ENCODE measurements at regions not wholly inside any gene's neighbourhood (a gene's known extent, or its start where the extent isn't known, plus 50 kb on each side); places are given as distances from the start of the nearest gene placed in this dataset.
"Not testable (repeated sequence)": the region's sequence is repeated elsewhere in the genome, so short reads cannot be mapped to it uniquely, and the experiment has no call there.

GRCh38 chr3:39558775-39559306, 91.4 kb downstream of the MOBP start:
- no peak for DNase-seq

- no peak for DNase-seq
These were observed 92.1 kb downstream of the MOBP start for GRCh38 chr3:39559543-39559942.

DNA sequence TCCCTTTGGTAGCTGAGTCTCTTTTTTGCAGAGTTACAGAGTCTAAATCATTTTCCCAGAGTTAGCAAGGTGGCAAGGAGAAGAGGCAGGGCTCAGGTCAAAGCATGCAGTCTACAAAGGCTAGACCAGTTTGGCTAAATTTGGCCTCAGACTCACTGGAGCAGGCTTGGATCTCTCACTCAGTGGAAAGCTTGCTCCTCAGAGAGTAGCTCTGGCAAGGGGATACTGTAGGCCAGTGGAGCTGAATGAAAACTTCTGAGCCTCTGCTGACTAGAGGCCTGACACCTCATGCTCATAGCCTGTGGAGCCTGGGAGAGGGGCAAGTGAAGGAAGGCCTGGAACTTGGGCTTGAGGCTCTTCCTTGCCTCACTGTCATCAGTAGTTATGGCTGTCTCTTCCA, 101.0 kb downstream of the MOBP start:
- DNase-seq = no peak

- no peak for DNase-seq
These were observed 101.6 kb downstream of the MOBP start for GRCh38 chr3:39569095-39569494.

DNA sequence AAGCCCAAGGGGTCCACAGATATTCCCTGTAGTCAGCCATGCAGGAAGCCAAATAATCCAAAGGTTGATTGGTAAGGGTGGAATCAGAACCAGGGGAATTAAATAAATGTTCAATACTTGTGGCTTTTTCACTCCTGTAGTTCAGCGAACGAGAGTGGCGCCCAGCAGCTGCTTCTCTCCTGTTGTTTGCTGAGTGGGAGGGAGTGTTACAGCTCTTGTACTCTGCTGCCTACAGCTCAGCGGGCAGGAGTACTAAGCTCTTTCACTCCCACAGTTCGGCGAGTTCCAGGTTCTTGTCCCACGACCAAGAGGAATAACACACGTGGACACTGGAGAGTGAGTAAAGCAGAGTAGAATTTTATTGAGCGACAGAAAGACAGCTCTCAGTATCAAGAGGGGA, 105.9 kb downstream of the MOBP start:
- DNase-seq = no peak

DNA sequence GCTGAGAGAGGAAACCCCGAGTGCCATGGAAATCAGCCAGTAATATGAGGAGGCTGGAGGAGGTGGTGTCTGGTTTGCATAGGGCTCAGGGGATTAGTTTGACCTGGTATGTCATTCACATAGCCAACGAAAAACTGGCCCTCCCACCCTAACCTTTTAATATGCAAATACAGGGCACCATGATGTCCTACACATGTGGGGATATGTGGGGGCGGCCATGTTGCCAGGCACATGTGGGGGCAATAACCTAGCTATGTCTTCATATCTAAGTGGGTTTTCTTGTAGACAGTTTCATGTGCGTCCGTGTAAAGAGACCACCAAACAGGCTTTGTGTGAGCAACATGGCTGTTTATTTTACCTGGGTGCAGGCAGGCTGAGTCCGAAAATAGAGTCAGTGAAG, 110.1 kb downstream of the MOBP start:
- DNase-seq = no peak

DNA sequence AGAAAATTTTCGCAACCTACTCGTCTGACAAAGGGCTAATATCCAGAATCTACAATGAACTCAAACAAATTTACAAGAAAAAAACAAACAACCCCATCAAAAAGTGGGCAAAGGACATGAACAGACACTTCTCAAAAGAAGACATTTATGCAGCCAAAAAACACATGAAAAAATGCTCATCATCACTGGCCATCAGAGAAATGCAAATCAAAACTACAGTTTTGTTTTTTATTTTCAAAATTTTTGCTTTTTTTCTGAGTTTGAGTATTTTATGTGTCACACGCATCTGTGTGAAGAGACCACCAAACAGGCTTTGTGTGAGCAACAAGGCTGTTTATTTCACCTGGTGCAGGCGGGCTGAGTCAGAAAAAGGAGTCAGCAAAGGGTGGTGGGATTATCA, 118.7 kb downstream of the MOBP start:
- DNase-seq = not testable (repeated sequence)

GRCh38 chr3:39587113-39587512, 119.6 kb downstream of the MOBP start:
- DNase-seq = no peak

DNA sequence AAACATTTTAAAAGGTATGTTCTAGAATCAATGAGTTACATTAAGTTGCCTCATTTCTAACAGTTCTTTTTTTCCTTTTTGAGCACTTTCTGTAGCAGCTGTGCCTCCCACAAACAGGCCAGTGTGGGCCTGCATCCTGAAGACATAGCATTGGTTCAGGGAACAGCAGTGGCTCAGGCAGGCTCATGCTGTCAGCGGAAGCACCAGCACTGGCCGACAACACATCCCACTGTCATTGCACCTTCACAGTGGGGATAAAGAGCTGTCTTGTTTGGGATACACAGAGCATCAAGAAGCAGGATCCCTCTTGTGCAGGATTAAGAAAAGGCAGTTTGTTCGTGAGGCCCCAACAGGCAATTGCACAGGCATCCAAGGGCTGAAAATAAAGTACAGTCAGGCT, 123.3 kb downstream of the MOBP start:
- no peak for DNase-seq

GRCh38 chr3:39592311-39593050, 125.0 kb downstream of the MOBP start:
- DNase-seq = no peak

GRCh38 chr3:39593341-39593740, 125.9 kb downstream of the MOBP start:
- no peak for DNase-seq

DNA sequence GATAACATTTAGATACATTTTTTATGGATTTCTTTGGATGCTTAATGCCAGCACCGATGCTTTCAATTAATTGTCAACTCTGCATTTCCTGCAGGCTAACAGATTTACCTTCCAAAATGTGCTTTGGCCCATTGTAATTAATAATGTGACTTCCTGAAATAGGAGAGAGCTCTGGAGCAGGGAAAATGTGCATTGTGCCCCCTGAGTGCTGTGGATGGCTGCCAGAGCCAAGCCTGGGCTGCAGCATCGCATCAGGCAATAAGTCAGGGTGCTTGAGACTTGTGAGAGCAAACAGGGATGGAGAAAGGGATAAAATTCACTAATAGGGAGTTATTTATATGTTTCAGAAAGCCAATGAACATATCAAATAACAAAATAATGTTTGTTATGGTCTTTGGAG, 133.8 kb downstream of the MOBP start:
- no peak for DNase-seq

GRCh38 chr3:39605837-39606236, 138.4 kb downstream of the MOBP start:
- no peak for DNase-seq

DNA sequence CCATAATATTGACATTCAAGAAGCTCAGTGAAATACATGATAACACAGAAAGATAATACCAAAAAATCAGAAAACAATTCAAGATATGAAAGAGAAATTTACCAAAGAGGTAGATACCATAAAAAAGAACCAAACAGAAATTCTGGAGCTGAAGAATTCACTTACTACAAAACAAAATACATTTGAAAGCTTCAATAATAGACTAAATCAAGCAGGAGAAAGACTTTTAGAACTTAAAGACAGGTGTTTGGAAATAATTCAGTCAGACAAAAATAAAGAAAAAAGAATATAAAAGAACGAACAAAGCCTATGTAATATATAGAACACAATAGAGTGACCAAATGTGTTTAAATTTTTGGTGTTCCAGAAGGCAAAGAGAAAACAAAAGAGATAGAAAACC, 158.7 kb downstream of the MOBP start:
- no peak for DNase-seq

GRCh38 chr3:39631136-39631535, 163.7 kb downstream of the MOBP start:
- no peak for DNase-seq

- no peak for DNase-seq
These were observed 170.3 kb downstream of the MOBP start for GRCh38 chr3:39637807-39638206.

- DNase-seq = no peak
These were observed 170.8 kb downstream of the MOBP start for GRCh38 chr3:39638301-39638700.

GRCh38 chr3:39639344-39640236, 169.8 kb upstream of the MYRIP start:
- peak; percentile 3 to 19 for DNase-seq

GRCh38 chr3:39641274-39641673, 168.1 kb upstream of the MYRIP start:
- no peak for DNase-seq

DNA sequence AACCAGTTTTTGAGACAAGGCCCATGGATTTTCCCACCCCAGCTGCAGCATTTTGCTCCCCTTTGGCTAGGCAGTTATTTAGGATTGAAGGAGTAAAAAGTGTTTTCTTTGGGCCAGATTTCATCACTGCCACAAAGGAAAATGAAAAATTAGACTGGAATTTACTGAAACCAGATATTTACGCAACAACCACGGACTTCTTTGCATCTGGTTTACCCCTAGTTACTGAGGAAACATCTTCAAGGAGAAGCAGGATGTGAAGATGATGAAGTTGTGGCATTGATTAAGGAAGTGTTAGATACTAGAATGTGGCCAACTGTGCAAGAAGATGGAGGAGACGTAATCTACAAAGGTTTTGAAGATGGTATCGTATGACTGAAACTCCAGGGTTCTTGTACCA, 165.2 kb upstream of the MYRIP start:
- DNase-seq = no peak

DNA sequence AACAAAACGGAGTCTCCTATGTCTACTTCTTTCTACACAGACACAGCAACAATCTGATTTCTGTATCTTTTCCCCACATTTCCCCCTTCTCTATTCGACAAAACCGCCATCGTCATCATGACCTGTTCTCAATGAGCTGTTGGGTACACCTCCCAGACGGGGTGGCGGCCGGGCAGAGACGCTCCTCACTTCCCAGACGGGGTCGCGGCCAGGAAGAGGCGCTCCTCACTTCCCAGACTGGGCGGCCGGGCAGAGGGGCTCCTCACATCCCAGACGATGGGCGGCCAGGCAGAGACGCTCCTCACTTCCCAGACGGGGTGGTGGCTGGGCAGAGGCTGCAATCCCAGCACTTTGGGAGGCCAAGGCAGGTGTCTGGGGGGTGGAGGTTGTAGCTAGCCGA, 158.2 kb upstream of the MYRIP start:
- DNase-seq = not testable (repeated sequence)

DNA sequence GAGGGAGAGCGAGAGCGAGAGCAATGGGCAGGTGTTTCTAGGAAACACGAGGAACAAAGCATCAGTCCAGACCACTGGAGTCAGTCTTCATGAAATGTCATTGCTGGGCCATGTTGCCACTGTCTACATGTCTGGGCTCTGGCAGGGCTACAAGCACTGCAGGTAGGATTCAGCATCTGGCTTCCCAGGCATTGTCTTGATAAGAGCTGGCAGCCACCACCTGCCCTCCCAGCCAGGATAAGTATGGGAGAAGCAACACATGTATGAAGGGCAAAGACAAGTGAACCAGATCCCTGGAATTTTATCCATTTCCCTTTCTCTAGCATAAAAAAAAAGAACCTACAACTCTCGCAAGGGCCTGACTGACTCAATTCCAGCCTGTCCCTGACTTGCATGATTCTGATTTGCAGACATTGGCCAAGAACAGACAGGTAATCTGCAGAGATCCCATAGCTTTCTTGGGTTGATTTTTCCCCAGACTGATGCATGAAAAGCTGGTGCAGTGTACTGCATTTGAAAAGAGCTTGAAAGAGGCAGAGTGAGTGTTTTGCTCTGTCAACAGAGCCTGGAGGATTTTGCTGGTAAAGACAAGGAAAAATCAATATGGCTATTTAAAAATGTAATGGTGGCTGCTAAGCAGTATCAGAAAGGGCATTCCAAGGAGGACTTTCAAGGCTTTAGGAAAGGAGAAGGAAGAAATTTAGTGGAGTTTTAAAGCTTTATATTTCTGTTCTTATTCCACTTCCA, 157.2 kb upstream of the MYRIP start:
- no peak for DNase-seq

DNA sequence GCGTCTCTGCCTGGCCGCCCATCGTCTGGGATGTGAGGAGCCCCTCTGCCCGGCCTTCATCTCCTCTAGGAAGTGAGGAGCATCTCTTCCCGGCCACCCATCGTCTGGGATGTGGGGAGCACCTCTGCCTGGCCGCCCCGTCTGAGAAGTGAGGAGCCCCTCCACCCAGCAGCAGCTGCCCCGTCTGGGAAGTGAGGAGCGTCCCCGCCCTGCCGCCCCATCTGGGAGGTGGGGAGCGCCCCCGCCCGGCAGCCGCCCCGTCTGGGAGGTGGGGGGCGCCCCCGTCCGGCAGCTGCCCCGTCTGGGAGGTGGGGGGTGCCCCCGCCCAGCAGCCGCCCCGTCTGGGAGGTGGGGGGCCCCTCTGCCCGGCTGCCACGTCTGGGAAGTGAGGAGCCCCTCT, 153.7 kb upstream of the MYRIP start:
- not testable (repeated sequence) for DNase-seq
